ENCODE measurements at regions not wholly inside any gene's neighbourhood (a gene's known extent, or its start where the extent isn't known, plus 50 kb on each side); places are given as distances from the start of the nearest gene placed in this dataset.

DNA sequence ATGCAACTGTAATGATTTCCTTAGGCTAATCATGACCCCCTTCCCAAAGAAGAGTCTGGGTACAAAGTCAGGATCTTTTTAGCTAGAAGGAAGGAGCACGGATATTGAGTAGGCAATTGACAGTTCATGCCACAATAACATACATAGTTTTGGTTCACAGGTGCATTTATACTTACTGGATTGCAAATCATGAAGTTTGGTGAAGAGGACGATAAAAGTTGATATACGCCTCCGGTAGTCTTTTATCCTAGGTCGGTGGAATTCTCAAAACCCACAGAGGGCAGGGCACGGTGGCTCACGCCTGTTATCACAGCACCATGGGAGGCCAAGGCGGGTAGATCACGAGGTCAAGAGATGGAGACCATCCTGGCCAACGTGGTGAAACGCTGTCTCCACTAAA lies 265.4 kb upstream of the PRMT6 start:
- H3K9me3 ChIP-seq (ENCODE audit: control insufficient read depth in 2 of 2, low read length in 2 of 2), result no peaks in the 10 kb centered on the region
- no peaks in the 10 kb centered on the region for H3K36me3 ChIP-seq (ENCODE audit: control insufficient read depth in 2 of 2, insufficient read depth in 2 of 2, low read length in 2 of 2)
- no peaks in the 10 kb centered on the region for H3K27me3 ChIP-seq (ENCODE audit: control insufficient read depth in 1 of 2, insufficient read depth in 2 of 2, low read length in 2 of 2)
- H3K27ac ChIP-seq (ENCODE audit: low read length), result no peak overlapping the region
- no peaks in the 10 kb centered on the region for H3K4me1 ChIP-seq (ENCODE audit: control insufficient read depth, insufficient read depth, low read length)
- no peak overlapping the region for H3K4me3 ChIP-seq (ENCODE audit: low read length in 2 of 2)
- H3K9ac ChIP-seq (ENCODE audit: low read length in 2 of 2), result no peak overlapping the region

DNA sequence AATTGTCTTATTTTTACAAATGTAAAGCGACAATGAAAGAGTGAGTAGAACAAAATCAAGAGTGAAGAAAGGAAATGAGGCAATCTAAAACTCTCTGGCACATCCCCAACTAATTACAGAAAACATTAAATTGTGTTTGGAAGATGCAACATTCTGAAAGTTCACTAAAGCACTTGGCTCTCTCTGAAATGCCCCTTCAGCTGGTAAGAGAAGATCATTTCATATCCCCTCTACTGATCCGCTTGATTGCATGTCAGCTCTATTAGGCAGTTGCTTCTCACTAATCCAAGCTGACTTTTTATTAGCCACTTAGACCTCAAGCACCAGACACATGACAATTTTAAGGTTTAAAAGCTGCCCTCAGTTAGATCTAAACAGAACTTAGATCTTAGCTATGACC lies 262.8 kb upstream of the PRMT6 start:
- no peak overlapping the region for H3K27ac ChIP-seq (ENCODE audit: low read length)
- no peaks in the 10 kb centered on the region for H3K9me3 ChIP-seq (ENCODE audit: control insufficient read depth in 2 of 2, low read length in 2 of 2)
- no peaks in the 10 kb centered on the region for H3K36me3 ChIP-seq (ENCODE audit: control insufficient read depth in 2 of 2, insufficient read depth in 2 of 2, low read length in 2 of 2)

GRCh38 chr1:106798991-106799390 lies 257.5 kb upstream of the PRMT6 start:
- H3K9me3 ChIP-seq (ENCODE audit: control insufficient read depth in 2 of 2, low read length in 2 of 2), result no peaks in the 10 kb centered on the region
- no peaks in the 10 kb centered on the region for H3K36me3 ChIP-seq (ENCODE audit: control insufficient read depth in 2 of 2, insufficient read depth in 2 of 2, low read length in 2 of 2)
- H3K27ac ChIP-seq (ENCODE audit: low read length), result no peak overlapping the region
- no peaks in the 10 kb centered on the region for H3K4me1 ChIP-seq (ENCODE audit: control insufficient read depth, insufficient read depth, low read length)
- no peaks in the 10 kb centered on the region for H3K27me3 ChIP-seq (ENCODE audit: control insufficient read depth in 1 of 2, insufficient read depth in 2 of 2, low read length in 2 of 2)
- H3K4me3 ChIP-seq (ENCODE audit: low read length in 2 of 2), result no peak overlapping the region
- H3K9ac ChIP-seq (ENCODE audit: low read length in 2 of 2), result no peak overlapping the region

More for the DNA sequence above, 262.8 kb upstream of the PRMT6 start:
- H3K4me3 ChIP-seq (ENCODE audit: low read length in 2 of 2), result no peak overlapping the region
- H3K4me1 ChIP-seq (ENCODE audit: control insufficient read depth, insufficient read depth, low read length), result no peaks in the 10 kb centered on the region
- H3K9ac ChIP-seq (ENCODE audit: low read length in 2 of 2), result no peak overlapping the region
- H3K27me3 ChIP-seq (ENCODE audit: control insufficient read depth in 1 of 2, insufficient read depth in 2 of 2, low read length in 2 of 2), result no peaks in the 10 kb centered on the region

- no peaks in the 10 kb centered on the region for H3K27me3 ChIP-seq (ENCODE audit: control insufficient read depth in 1 of 2, insufficient read depth in 2 of 2, low read length in 2 of 2)
- H3K9me3 ChIP-seq (ENCODE audit: control insufficient read depth in 2 of 2, low read length in 2 of 2), result no peaks in the 10 kb centered on the region
- H3K9ac ChIP-seq (ENCODE audit: low read length in 2 of 2), result no peak overlapping the region
- H3K27ac ChIP-seq (ENCODE audit: low read length), result no peak overlapping the region
- H3K4me1 ChIP-seq (ENCODE audit: control insufficient read depth, insufficient read depth, low read length), result no peaks in the 10 kb centered on the region
- H3K4me3 ChIP-seq (ENCODE audit: low read length in 2 of 2), result no peak overlapping the region
- H3K36me3 ChIP-seq (ENCODE audit: control insufficient read depth in 2 of 2, insufficient read depth in 2 of 2, low read length in 2 of 2), result no peaks in the 10 kb centered on the region
These were observed 254.3 kb upstream of the PRMT6 start for GRCh38 chr1:106802181-106802580.

- no peak overlapping the region for H3K4me3 ChIP-seq (ENCODE audit: low read length in 2 of 2)
- no peak overlapping the region for H3K27ac ChIP-seq (ENCODE audit: low read length)
- no peaks in the 10 kb centered on the region for H3K4me1 ChIP-seq (ENCODE audit: control insufficient read depth, insufficient read depth, low read length)
- no peak overlapping the region for H3K9ac ChIP-seq (ENCODE audit: low read length in 2 of 2)
- H3K36me3 ChIP-seq (ENCODE audit: control insufficient read depth in 2 of 2, insufficient read depth in 2 of 2, low read length in 2 of 2), result no peaks in the 10 kb centered on the region
- no peaks in the 10 kb centered on the region for H3K9me3 ChIP-seq (ENCODE audit: control insufficient read depth in 2 of 2, low read length in 2 of 2)
- no peaks in the 10 kb centered on the region for H3K27me3 ChIP-seq (ENCODE audit: control insufficient read depth in 1 of 2, insufficient read depth in 2 of 2, low read length in 2 of 2)
These were observed 242.1 kb upstream of the PRMT6 start for GRCh38 chr1:106814418-106814817.

- Histone ChIP-seq H3K36me3 (ENCODE audit: control insufficient read depth in 2 of 2, insufficient read depth in 2 of 2, low read length in 2 of 2) (no peaks in the 10 kb centered on the region), H3K9me3 (ENCODE audit: control insufficient read depth in 2 of 2, low read length in 2 of 2) (no peaks in the 10 kb centered on the region), H3K4me3 (ENCODE audit: low read length in 2 of 2) (no peak overlapping the region), H3K27me3 (ENCODE audit: control insufficient read depth in 1 of 2, insufficient read depth in 2 of 2, low read length in 2 of 2) (no peaks in the 10 kb centered on the region), H3K27ac (ENCODE audit: low read length) (no peak overlapping the region), H3K9ac (ENCODE audit: low read length in 2 of 2) (no peak overlapping the region), H3K4me1 (ENCODE audit: control insufficient read depth, insufficient read depth, low read length) (no peaks in the 10 kb centered on the region)
These were observed 238.9 kb upstream of the PRMT6 start for GRCh38 chr1:106817575-106817974.

DNA sequence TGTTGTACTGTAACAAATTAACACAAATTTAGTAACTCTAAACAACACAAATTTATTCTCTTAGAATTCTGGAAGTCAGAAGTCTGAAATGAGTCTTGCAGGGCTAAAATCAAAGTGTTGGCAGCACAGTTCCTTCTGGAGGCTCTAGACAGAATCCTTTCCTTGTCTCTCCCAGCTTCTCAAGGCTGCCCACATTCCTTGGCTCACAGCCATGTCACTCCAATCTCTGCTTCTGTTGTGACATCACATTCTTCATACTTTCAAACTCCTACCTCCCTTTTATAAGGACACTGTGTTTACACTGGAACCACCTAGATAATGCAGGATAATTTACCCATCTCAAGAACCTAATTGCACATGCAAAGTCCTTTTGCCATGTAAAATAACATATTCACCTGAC lies 225.0 kb upstream of the PRMT6 start:
- H3K9me3 ChIP-seq (ENCODE audit: control insufficient read depth in 2 of 2, low read length in 2 of 2), result peaks cover 0 to 3% of the 10 kb centered on the region in 2 donors
- no peaks in the 10 kb centered on the region for H3K4me1 ChIP-seq (ENCODE audit: control insufficient read depth, insufficient read depth, low read length)
- H3K9ac ChIP-seq (ENCODE audit: low read length in 2 of 2), result no peak overlapping the region
- no peak overlapping the region for H3K4me3 ChIP-seq (ENCODE audit: low read length in 2 of 2)
- no peak overlapping the region for H3K27ac ChIP-seq (ENCODE audit: low read length)
- no peaks in the 10 kb centered on the region for H3K27me3 ChIP-seq (ENCODE audit: control insufficient read depth in 1 of 2, insufficient read depth in 2 of 2, low read length in 2 of 2)
- no peaks in the 10 kb centered on the region for H3K36me3 ChIP-seq (ENCODE audit: control insufficient read depth in 2 of 2, insufficient read depth in 2 of 2, low read length in 2 of 2)

- H3K36me3 ChIP-seq (ENCODE audit: control insufficient read depth in 2 of 2, insufficient read depth in 2 of 2, low read length in 2 of 2), result no peaks in the 10 kb centered on the region
- no peak overlapping the region for H3K27ac ChIP-seq (ENCODE audit: low read length)
- H3K27me3 ChIP-seq (ENCODE audit: control insufficient read depth in 1 of 2, insufficient read depth in 2 of 2, low read length in 2 of 2), result no peaks in the 10 kb centered on the region
- H3K4me3 ChIP-seq (ENCODE audit: low read length in 2 of 2), result no peak overlapping the region
- no peak overlapping the region for H3K9ac ChIP-seq (ENCODE audit: low read length in 2 of 2)
- no peaks in the 10 kb centered on the region for H3K9me3 ChIP-seq (ENCODE audit: control insufficient read depth in 2 of 2, low read length in 2 of 2)
- H3K4me1 ChIP-seq (ENCODE audit: control insufficient read depth, insufficient read depth, low read length), result no peaks in the 10 kb centered on the region
These were observed 219.8 kb upstream of the PRMT6 start for GRCh38 chr1:106836708-106837107.

- Histone ChIP-seq H3K4me3 (ENCODE audit: low read length in 2 of 2) (no peak overlapping the region), H3K27ac (ENCODE audit: low read length) (no peak overlapping the region), H3K27me3 (ENCODE audit: control insufficient read depth in 1 of 2, insufficient read depth in 2 of 2, low read length in 2 of 2) (no peaks in the 10 kb centered on the region), H3K9me3 (ENCODE audit: control insufficient read depth in 2 of 2, low read length in 2 of 2) (no peaks in the 10 kb centered on the region), H3K9ac (ENCODE audit: low read length in 2 of 2) (no peak overlapping the region), H3K4me1 (ENCODE audit: control insufficient read depth, insufficient read depth, low read length) (no peaks in the 10 kb centered on the region), H3K36me3 (ENCODE audit: control insufficient read depth in 2 of 2, insufficient read depth in 2 of 2, low read length in 2 of 2) (no peaks in the 10 kb centered on the region)
These were observed 213.0 kb upstream of the PRMT6 start for GRCh38 chr1:106843518-106843917.

DNA sequence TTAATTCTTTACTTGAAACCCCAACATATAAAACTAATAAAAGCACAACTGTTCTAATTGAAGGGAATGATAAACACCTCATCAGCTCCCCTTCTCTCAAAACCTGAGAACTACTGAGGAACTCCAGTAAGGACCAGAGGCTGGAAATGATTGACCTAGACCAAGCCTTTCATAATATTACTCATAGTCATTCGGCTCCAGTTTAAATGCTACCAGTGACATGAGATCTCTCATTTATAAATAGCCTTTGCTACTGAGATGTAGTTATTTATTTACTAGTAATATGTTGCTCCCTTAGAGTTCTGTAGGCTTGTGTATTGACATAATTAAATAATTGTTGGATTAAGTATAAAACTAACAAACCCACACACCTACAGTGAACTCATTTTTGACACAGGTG lies 209.8 kb upstream of the PRMT6 start:
- H3K9me3 ChIP-seq (ENCODE audit: control insufficient read depth in 2 of 2, low read length in 2 of 2), result no peaks in the 10 kb centered on the region
- no peak overlapping the region for H3K9ac ChIP-seq (ENCODE audit: low read length in 2 of 2)
- H3K36me3 ChIP-seq (ENCODE audit: control insufficient read depth in 2 of 2, insufficient read depth in 2 of 2, low read length in 2 of 2), result no peaks in the 10 kb centered on the region
- no peaks in the 10 kb centered on the region for H3K27me3 ChIP-seq (ENCODE audit: control insufficient read depth in 1 of 2, insufficient read depth in 2 of 2, low read length in 2 of 2)
- no peaks in the 10 kb centered on the region for H3K4me1 ChIP-seq (ENCODE audit: control insufficient read depth, insufficient read depth, low read length)
- H3K27ac ChIP-seq (ENCODE audit: low read length), result no peak overlapping the region
- H3K4me3 ChIP-seq (ENCODE audit: low read length in 2 of 2), result no peak overlapping the region

DNA sequence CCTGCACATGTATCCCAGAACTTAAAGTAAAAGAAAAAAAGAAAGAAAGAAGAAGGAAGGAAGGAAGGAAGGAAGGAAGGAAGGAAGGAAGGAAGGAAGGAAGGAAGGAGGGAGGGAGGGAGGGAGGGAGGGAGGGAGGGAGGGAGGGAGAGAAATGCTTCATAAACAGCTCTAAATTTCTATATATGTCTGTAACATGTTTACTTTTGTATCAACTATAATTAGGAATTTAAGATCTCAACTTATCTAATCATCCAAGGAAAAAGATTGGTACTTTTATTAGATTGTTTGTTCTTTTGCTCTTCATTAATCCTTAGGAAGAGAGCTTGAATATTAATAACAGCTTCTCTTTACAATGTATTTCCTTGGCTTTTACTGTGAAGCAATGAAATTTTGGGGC lies 195.4 kb upstream of the PRMT6 start:
- Histone ChIP-seq H3K27me3 (ENCODE audit: control insufficient read depth in 1 of 2, insufficient read depth in 2 of 2, low read length in 2 of 2) (no peaks in the 10 kb centered on the region), H3K4me3 (ENCODE audit: low read length in 2 of 2) (no peak overlapping the region), H3K9me3 (ENCODE audit: control insufficient read depth in 2 of 2, low read length in 2 of 2) (no peaks in the 10 kb centered on the region), H3K9ac (ENCODE audit: low read length in 2 of 2) (no peak overlapping the region), H3K36me3 (ENCODE audit: control insufficient read depth in 2 of 2, insufficient read depth in 2 of 2, low read length in 2 of 2) (no peaks in the 10 kb centered on the region), H3K27ac (ENCODE audit: low read length) (no peak overlapping the region), H3K4me1 (ENCODE audit: control insufficient read depth, insufficient read depth, low read length) (no peaks in the 10 kb centered on the region)

DNA sequence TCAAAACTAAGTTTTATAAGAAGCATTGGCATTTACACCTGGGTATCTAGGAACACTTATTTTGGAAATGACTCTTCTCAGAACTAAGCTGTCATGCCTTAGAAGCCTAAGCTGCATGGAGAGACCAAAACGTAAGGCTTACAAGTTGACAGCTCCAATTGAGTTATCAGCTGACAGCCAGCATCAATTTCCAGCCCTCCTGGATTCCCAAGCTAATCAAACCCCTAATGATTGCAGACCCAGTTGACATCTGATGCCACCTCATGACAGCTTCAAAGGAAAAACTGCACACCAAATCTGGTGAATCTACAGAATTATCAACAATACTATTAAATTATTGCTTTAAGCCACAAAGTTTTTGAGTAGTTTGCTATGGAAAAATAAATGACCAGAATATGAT lies 187.6 kb upstream of the PRMT6 start:
- H3K4me1 ChIP-seq (ENCODE audit: control insufficient read depth, insufficient read depth, low read length), result no peaks in the 10 kb centered on the region
- H3K9ac ChIP-seq (ENCODE audit: low read length in 2 of 2), result no peak overlapping the region
- H3K4me3 ChIP-seq (ENCODE audit: low read length in 2 of 2), result no peak overlapping the region
- no peak overlapping the region for H3K27ac ChIP-seq (ENCODE audit: low read length)
- no peaks in the 10 kb centered on the region for H3K9me3 ChIP-seq (ENCODE audit: control insufficient read depth in 2 of 2, low read length in 2 of 2)
- no peaks in the 10 kb centered on the region for H3K27me3 ChIP-seq (ENCODE audit: control insufficient read depth in 1 of 2, insufficient read depth in 2 of 2, low read length in 2 of 2)
- no peaks in the 10 kb centered on the region for H3K36me3 ChIP-seq (ENCODE audit: control insufficient read depth in 2 of 2, insufficient read depth in 2 of 2, low read length in 2 of 2)

Measured in stomach smooth muscle (tissue), 2 donors.